Endothelial cell of umbilical vein (primary cell): ENCODE measurements at regions not wholly inside any gene's neighbourhood (a gene's known extent, or its start where the extent isn't known, plus 50 kb on each side); places are given as distances from the start of the nearest gene placed in this dataset.

Source experiments
- BruUV-seq: library from RNA; stranded (reverse); fragments of 400-500 nt; replicated peaks from 2 replicates; lab custom pipeline; 2021; lab: Mats Ljungman, UMichigan
- CTCF ChIA-PET: fragments of 300-600, 350-600 bp; sonication (Branson Sonifier 250); formaldehyde crosslinking; loops from one replicate; lab custom pipeline; 2021; ENCODE audit warnings: antibody characterized with exemption, inconsistent platforms; lab: Charles Lee
- POLR2A ChIA-PET: fragments of 300-600, 350-600 bp; sonication (Branson Sonifier 250); formaldehyde crosslinking; loops from one replicate; lab custom pipeline; 2021; ENCODE audit warnings: antibody characterized with exemption, inconsistent platforms; lab: Charles Lee
- DNase-seq: peaks from one replicate; pipeline ENCODE4 v3.0.0-alpha.2; 2011; ENCODE audit warnings: low read depth, low spot score
- FAIRE-seq: peaks from 2 replicates; lab custom pipeline; 2011; peaks lifted over from hg19 to GRCh38; lab: Jason Lieb, UNC
- H2AFZ ChIP-seq: 2 replicates; pipeline ENCODE4 v1.6.0; 2012; ENCODE audit warnings: low read depth, low read length, control low read depth, inconsistent platforms
- H3K27ac ChIP-seq: 2 replicates; pipeline ENCODE4 v1.5.1; 2011; ENCODE audit warnings: low read depth, mild to moderate bottlenecking, control low read depth, low read length, moderate library complexity; ENCODE audit not compliant: insufficient read depth
- H3K27me3 ChIP-seq, 2 experiments: 2 replicates each; pipeline versions ENCODE4 v1.6.0 to v1.6.1; 2011; ENCODE audit warnings: low read length in 2 of 2, mixed read lengths in 1 of 2; ENCODE audit not compliant: control insufficient read depth in 2 of 2, insufficient read depth in 2 of 2
- H3K36me3 ChIP-seq, 2 experiments: 2 replicates in 1 of 2; 3 replicates in 1 of 2; pipeline ENCODE4 v1.5.1; 2011; ENCODE audit warnings: low read length in 2 of 2, mild to moderate bottlenecking in 1 of 2, moderate library complexity in 1 of 2; ENCODE audit not compliant: control insufficient read depth in 2 of 2, insufficient read depth in 2 of 2; ENCODE audit errors: extremely low read depth in 1 of 2
- H3K4me1 ChIP-seq: 3 replicates; pipeline ENCODE4 v1.5.1; 2011; ENCODE audit warnings: mild to moderate bottlenecking, low read length; ENCODE audit not compliant: control insufficient read depth, insufficient read depth; ENCODE audit errors: extremely low read depth
- H3K4me2 ChIP-seq: 2 replicates; pipeline ENCODE4 v1.6.1; 2011; ENCODE audit warnings: low read length, control low read depth, mixed read lengths; ENCODE audit not compliant: insufficient read depth
- H3K4me3 ChIP-seq, 3 experiments: fragments of 200-600 bp in 1 of 3; sonication (generic), shearing (Covaris generic) in 1 of 3; replicated peaks in 1 of 3; 2 replicates each; pipeline ENCODE4 v1.5.1; 2011 to 2016; ENCODE audit warnings: control low read depth in 3 of 3, low read length in 3 of 3, mild to moderate bottlenecking in 2 of 3, inconsistent platforms in 1 of 3, low read depth in 1 of 3, moderate library complexity in 1 of 3; ENCODE audit not compliant: insufficient read depth in 1 of 3
- H3K79me2 ChIP-seq: 2 replicates; pipeline ENCODE4 v1.6.0; 2012; ENCODE audit warnings: low read length, inconsistent platforms; ENCODE audit not compliant: control insufficient read depth, insufficient read depth
- H3K9ac ChIP-seq: replicated peaks from 2 replicates; pipeline ENCODE3; 2011; ENCODE audit warnings: low read length, control low read depth; ENCODE audit not compliant: insufficient read depth; ENCODE audit errors: extremely low read depth
- H3K9me1 ChIP-seq: replicated peaks from 3 replicates; pipeline ENCODE4 v1.6.0; 2011; ENCODE audit warnings: mild to moderate bottlenecking, low read length; ENCODE audit not compliant: control insufficient read depth, insufficient read depth; ENCODE audit errors: extremely low read depth
- H3K9me3 ChIP-seq: replicated peaks from 2 replicates; pipeline ENCODE4 v1.5.1; 2012; ENCODE audit warnings: low read length, inconsistent platforms; ENCODE audit not compliant: control insufficient read depth, insufficient read depth
- H4K20me1 ChIP-seq: replicated peaks from 2 replicates; pipeline ENCODE3; 2011; ENCODE audit warnings: mild to moderate bottlenecking, low read length; ENCODE audit not compliant: control insufficient read depth, insufficient read depth; ENCODE audit errors: extremely low read depth
- CTCF ChIP-seq, 2 donors: IDR thresholded peaks; 1 replicate in 1 of 2; 2 replicates in 1 of 2; pipeline ENCODE4 v1.5.1; 2011; ENCODE audit warnings: low read length in 2 of 2, mild to moderate bottlenecking in 2 of 2, moderate library complexity in 2 of 2, control low read depth in 1 of 2, inconsistent platforms in 1 of 2, low read depth in 1 of 2; ENCODE audit not compliant: insufficient read depth in 1 of 2; ENCODE audit errors: extremely low read depth in 1 of 2
- EZH2 ChIP-seq: IDR thresholded peaks from 2 replicates; pipeline ENCODE4 v1.6.1; 2012; ENCODE audit warnings: borderline replicate concordance, low read depth, mild to moderate bottlenecking, moderate library complexity, low read length, inconsistent platforms; ENCODE audit not compliant: severe bottlenecking
- GATA2 ChIP-seq: IDR thresholded peaks from 2 replicates; pipeline ENCODE4 v1.7.0; 2011; ENCODE audit warnings: low read depth, mild to moderate bottlenecking, moderate library complexity, mixed read lengths, low read length; ENCODE audit not compliant: insufficient read length, insufficient read depth
- JUN ChIP-seq: IDR thresholded peaks from 2 replicates; pipeline ENCODE4 v1.6.1; 2011; ENCODE audit warnings: borderline replicate concordance, low read depth; ENCODE audit not compliant: insufficient read length, insufficient read depth
- MAX ChIP-seq: IDR thresholded peaks from 2 replicates; pipeline ENCODE4 v1.6.1; 2011; ENCODE audit not compliant: insufficient read depth, insufficient read length
- MYC ChIP-seq: IDR thresholded peaks from one replicate; pipeline ENCODE4 v1.6.1; 2011; ENCODE audit warnings: mild to moderate bottlenecking, low read depth, low read length
- POLR2A ChIP-seq: IDR thresholded peaks from 2 replicates; pipeline ENCODE4 v1.6.1; 2012; ENCODE audit warnings: low read depth, mild to moderate bottlenecking, control low read depth, low read length
- POLR2AphosphoS5 ChIP-seq: IDR thresholded peaks from 2 replicates; pipeline ENCODE4 v1.6.1; 2012; ENCODE audit warnings: low read depth, mild to moderate bottlenecking, control low read depth, low read length, moderate library complexity; ENCODE audit not compliant: insufficient read depth
- dilution Hi-C: fragments of 300-500 bp; cut with MboI; formaldehyde crosslinking; loops from one replicate; pipeline ENCODE4 v1.15.0; 2019; ENCODE audit warnings: low sequenced_read_pairs; ENCODE audit not compliant: extremely low pct_ligation_motif_present
- intact Hi-C: fragments of 100-400 bp; cut with micrococcal nuclease; formaldehyde crosslinking; loops from one replicate; pipeline ENCODE4 v1.10.0; 2022

GRCh38 chr1:240020871-240021270, 70.8 kb upstream of the FMN2 start:
- Histone ChIP-seq H3K4me1 (no peaks in the 10 kb centered on the region), H2AFZ (no peak overlapping the region), H3K4me3 (no peak overlapping the region), H3K27ac (no peak overlapping the region), H3K9me1 (no peaks in the 10 kb centered on the region), H3K4me2 (no peak overlapping the region), H3K9me3 (no peaks in the 10 kb centered on the region), H4K20me1 (no peaks in the 10 kb centered on the region), H3K9ac (no peak overlapping the region), H3K27me3 (no peaks in the 10 kb centered on the region), H3K36me3 (no peaks in the 10 kb centered on the region), H3K79me2 (no peaks in the 10 kb centered on the region)
- FAIRE-seq (no peak), DNase-seq (no peak)
- ChIA-PET POLR2A (no interaction called here), CTCF (interaction anchor here (0.8 to 1.0 kb wide), 2 partner anchors 11 to 131 kb away, joined by 3 read pairs; no protein-coding TSS in a partner anchor)
- TF ChIP-seq MAX, result no peak
- TF ChIP-seq EZH2, result no peak
- TF ChIP-seq JUN, result no peak
- no peak for TF ChIP-seq MYC
- TF ChIP-seq POLR2A, result no peak
- TF ChIP-seq GATA2, result no peak
- no peak for TF ChIP-seq CTCF (IDR thresholded peaks at IDR 0.05; ENCODE audit: extremely low read depth in 1 of 2, insufficient read depth in 1 of 2, low read depth in 1 of 2, low read length in 2 of 2)
- TF ChIP-seq POLR2AphosphoS5, result no peak
- dilution Hi-C loops, result no loop called here
- intact Hi-C loops, result no loop called here
- no TSS peak for BruUV-seq
